WTC11 (cell line): ENCODE measurements at regions not wholly inside any gene's neighbourhood (a gene's known extent, or its start where the extent isn't known, plus 50 kb on each side); places are given as distances from the start of the nearest gene placed in this dataset.

Source experiments
- ATAC-seq: fragments of 200-7000 bp; cut with Tn5 transposase; 2 replicates; pipeline ENCODE4 v1.10.0; 2021; ENCODE audit warnings: mild to moderate bottlenecking, moderate library complexity
- CTCF ChIA-PET: fragments of 300-600 bp; sonication (Branson Sonifier 250); formaldehyde crosslinking; loops from one replicate; lab custom pipeline; 2021; ENCODE audit warnings: antibody characterized with exemption; lab: Charles Lee
- POLR2A ChIA-PET: fragments of 350-600 bp; sonication (Branson Sonifier 250); formaldehyde crosslinking; loops from one replicate; lab custom pipeline; 2021; ENCODE audit warnings: antibody characterized with exemption; lab: Charles Lee
- DNase-seq: peaks from one replicate; pipeline ENCODE4 v3.0.0; 2021; ENCODE audit warnings: low spot score
- H3K27ac Mint-ChIP-seq: 2 replicates; pipeline ENCODE4 v1.8.0; 2021; ENCODE audit warnings: mixed read lengths
- H3K27me3 Mint-ChIP-seq: 2 replicates; pipeline ENCODE4 v1.8.0; 2021; ENCODE audit warnings: low read depth, mild to moderate bottlenecking, moderate library complexity, mixed read lengths
- H3K36me3 Mint-ChIP-seq: 2 replicates; pipeline ENCODE4 v1.8.0; 2021; ENCODE audit warnings: mixed read lengths
- H3K4me1 Mint-ChIP-seq: 2 replicates; pipeline ENCODE4 v1.8.0; 2022; ENCODE audit warnings: mixed read lengths
- H3K4me3 Mint-ChIP-seq: 2 replicates; pipeline ENCODE4 v1.8.0; 2021; ENCODE audit warnings: mild to moderate bottlenecking, moderate library complexity, mixed read lengths
- H3K9me3 Mint-ChIP-seq: 2 replicates; pipeline ENCODE4 v1.8.0; 2021; ENCODE audit warnings: mixed read lengths
- ARID4B ChIP-seq: sonication (generic); formaldehyde crosslinking; IDR thresholded peaks from 2 replicates; pipeline ENCODE4 v1.8.0; 2023; ENCODE audit warnings: missing genetic modification reagents, mild to moderate bottlenecking, borderline replicate concordance
- CBFB ChIP-seq: sonication (generic); formaldehyde crosslinking; IDR thresholded peaks from 2 replicates; pipeline ENCODE4 v1.8.1; 2022; ENCODE audit warnings: mild to moderate bottlenecking, low read depth, missing genetic modification reagents
- CREM ChIP-seq: sonication (generic); formaldehyde crosslinking; IDR thresholded peaks from 2 replicates; pipeline ENCODE4 v1.8.1; 2022; ENCODE audit warnings: mild to moderate bottlenecking, missing genetic modification reagents, moderate library complexity
- FOXK1 ChIP-seq: sonication (generic); formaldehyde crosslinking; IDR thresholded peaks from 2 replicates; pipeline ENCODE4 v1.8.0; 2022; ENCODE audit warnings: mild to moderate bottlenecking, moderate library complexity, missing genetic modification reagents
- FOXP4 ChIP-seq: sonication (generic); formaldehyde crosslinking; IDR thresholded peaks from 2 replicates; pipeline ENCODE4 v1.8.0; 2022; ENCODE audit warnings: mild to moderate bottlenecking, missing genetic modification reagents
- GABPB1 ChIP-seq: sonication (generic); formaldehyde crosslinking; IDR thresholded peaks from 2 replicates; pipeline ENCODE4 v1.8.1; 2023; ENCODE audit warnings: mild to moderate bottlenecking, missing genetic modification reagents
- GTF2I ChIP-seq: fragments of 250-450 bp; sonication (Bioruptor Pico); conservative IDR thresholded peaks from 2 replicates; pipeline ENCODE4 v1.4.0; 2021; ENCODE audit warnings: mild to moderate bottlenecking
- JUN ChIP-seq: sonication (generic); formaldehyde crosslinking; IDR thresholded peaks from 2 replicates; pipeline ENCODE4 v1.8.0; 2023; ENCODE audit warnings: mild to moderate bottlenecking, missing genetic modification reagents
- NFYB ChIP-seq: sonication (generic); formaldehyde crosslinking; conservative IDR thresholded peaks from 2 replicates; pipeline ENCODE4 v1.8.0; 2022; ENCODE audit warnings: low read depth, missing genetic modification reagents
- RELA ChIP-seq: sonication (generic); formaldehyde crosslinking; IDR thresholded peaks from 2 replicates; pipeline ENCODE4 v1.8.1; 2022; ENCODE audit warnings: missing genetic modification reagents, mild to moderate bottlenecking, borderline replicate concordance
- RORB ChIP-seq: fragments of 250-450 bp; sonication (Bioruptor Pico); IDR thresholded peaks from 2 replicates; pipeline ENCODE4 v1.9.0; 2021; ENCODE audit warnings: mild to moderate bottlenecking
- SMAD4 ChIP-seq: sonication (generic); formaldehyde crosslinking; IDR thresholded peaks from 2 replicates; pipeline ENCODE4 v1.8.0; 2022; ENCODE audit warnings: mild to moderate bottlenecking, missing genetic modification reagents
- STAT6 ChIP-seq: sonication (generic); formaldehyde crosslinking; conservative IDR thresholded peaks from 2 replicates; pipeline ENCODE4 v1.8.1; 2023; ENCODE audit warnings: mild to moderate bottlenecking, low read depth, missing genetic modification reagents, moderate library complexity
- TCF7 ChIP-seq: sonication (generic); formaldehyde crosslinking; IDR thresholded peaks from 2 replicates; pipeline ENCODE4 v1.8.0; 2022; ENCODE audit warnings: mild to moderate bottlenecking, low read depth, missing genetic modification reagents, moderate library complexity
- USF2 ChIP-seq: sonication (generic); formaldehyde crosslinking; IDR thresholded peaks from 2 replicates; pipeline ENCODE4 v1.8.1; 2023; ENCODE audit warnings: mild to moderate bottlenecking, missing genetic modification reagents, moderate library complexity
- ZNF281 ChIP-seq: sonication (generic); formaldehyde crosslinking; IDR thresholded peaks from 2 replicates; pipeline ENCODE4 v1.8.0; 2023; ENCODE audit warnings: mild to moderate bottlenecking, missing genetic modification reagents
- ZNF532 ChIP-seq: fragments of 250-450 bp; sonication (Bioruptor Pico); IDR thresholded peaks from 2 replicates; pipeline ENCODE4 v1.9.0; 2021; ENCODE audit warnings: mild to moderate bottlenecking, borderline replicate concordance

- no peak for TF ChIP-seq STAT6 (CRISPR knock-in tag)
- no peak for TF ChIP-seq CBFB (CRISPR knock-in tag)
- TF ChIP-seq CREM (CRISPR knock-in tag): no peak
Measured at GRCh38 chr10:36281831-36282331, 639.8 kb upstream of the FZD8 start (continued).

- Mint-ChIP-seq H3K4me1 (0 out of 2 replicates have a peak, but pooled peaks cover 4% of the 10 kb centered on the region), H3K9me3 (peaks cover 18% of the 10 kb centered on the region), H3K27me3 (no peaks in the 10 kb centered on the region), H3K4me3 (no peak overlapping the region), H3K27ac (no peak overlapping the region)
- DNase-seq (no peak), ATAC-seq (no peak)
- TF ChIP-seq JUN (CRISPR knock-in tag): no peak
- no peak for TF ChIP-seq NFYB (CRISPR knock-in tag)
- TF ChIP-seq FOXP4 (CRISPR knock-in tag): no peak
- no peak for TF ChIP-seq GTF2I (CRISPR knock-in tag)
- no peak for TF ChIP-seq ZNF532 (CRISPR knock-in tag)
- TF ChIP-seq ARID4B (CRISPR knock-in tag): no peak
- TF ChIP-seq TCF7: no peak
- no peak for TF ChIP-seq RORB (CRISPR knock-in tag)
- TF ChIP-seq SMAD4 (CRISPR knock-in tag): no peak
- no peak for TF ChIP-seq FOXK1 (CRISPR knock-in tag)
- TF ChIP-seq RELA (CRISPR knock-in tag): no peak
- no peak for TF ChIP-seq ZNF281 (CRISPR knock-in tag)
- TF ChIP-seq USF2 (CRISPR knock-in tag): no peak
- no peak for TF ChIP-seq GABPB1 (CRISPR knock-in tag)
- TF ChIP-seq, all 79 proteins: peak for 0
- ChIA-PET POLR2A (no interaction called here), CTCF (no interaction called here)
- peaks cover 12% of the 10 kb centered on the region for H3K36me3 Mint-ChIP-seq
Measured at GRCh38 chr10:36280890-36281499, 638.9 kb upstream of the FZD8 start.
